ENCODE measurements at regions not wholly inside any gene's neighbourhood (a gene's known extent, or its start where the extent isn't known, plus 50 kb on each side); places are given as distances from the start of the nearest gene placed in this dataset.

- H3K4me3 ChIP-seq (ENCODE audit: low read length) = no peak overlapping the region
- no peaks in the 10 kb centered on the region for H3K4me1 ChIP-seq (ENCODE audit: control insufficient read depth, insufficient read depth, low read length)
- no CpG with 5 or more reads among the region's 7 CpGs for WGBS (ENCODE audit: insufficient coverage, insufficient read length)
- H3K27me3 ChIP-seq (ENCODE audit: control insufficient read depth, insufficient read depth, low read length) = no peaks in the 10 kb centered on the region
- H3K27ac ChIP-seq (ENCODE audit: low read length) = no peak overlapping the region
- DNase-seq (ENCODE audit: low read depth, low spot score) = no peak
- H3K36me3 ChIP-seq (ENCODE audit: control insufficient read depth, insufficient read depth, low read length) = no peaks in the 10 kb centered on the region
- H3K9me3 ChIP-seq (ENCODE audit: control insufficient read depth, insufficient read depth, low read length) = no peaks in the 10 kb centered on the region
These were observed 418.5 kb upstream of the CPEB2 start for GRCh38 chr4:14583752-14584151.

GRCh38 chr4:14592950-14593349, 409.3 kb upstream of the CPEB2 start:
- Histone ChIP-seq H3K27ac (ENCODE audit: low read length) (no peak overlapping the region), H3K4me3 (ENCODE audit: low read length) (no peak overlapping the region), H3K4me1 (ENCODE audit: control insufficient read depth, insufficient read depth, low read length) (no peaks in the 10 kb centered on the region), H3K27me3 (ENCODE audit: control insufficient read depth, insufficient read depth, low read length) (no peaks in the 10 kb centered on the region), H3K9me3 (ENCODE audit: control insufficient read depth, insufficient read depth, low read length) (no peaks in the 10 kb centered on the region), H3K36me3 (ENCODE audit: control insufficient read depth, insufficient read depth, low read length) (no peaks in the 10 kb centered on the region)
- WGBS (ENCODE audit: insufficient coverage, insufficient read length) = no CpG with 5 or more reads among the region's 2 CpGs
- no peak for DNase-seq (ENCODE audit: low read depth, low spot score)

- no CpG with 5 or more reads among the region's 4 CpGs for WGBS (ENCODE audit: insufficient coverage, insufficient read length)
These were observed 406.3 kb upstream of the CPEB2 start for GRCh38 chr4:14596028-14596427.

GRCh38 chr4:14596437-14596836, 405.8 kb upstream of the CPEB2 start:
- H3K27me3 ChIP-seq (ENCODE audit: control insufficient read depth, insufficient read depth, low read length) = no peaks in the 10 kb centered on the region
- H3K4me3 ChIP-seq (ENCODE audit: low read length) = no peak overlapping the region
- H3K36me3 ChIP-seq (ENCODE audit: control insufficient read depth, insufficient read depth, low read length) = no peaks in the 10 kb centered on the region
- WGBS (ENCODE audit: insufficient coverage, insufficient read length) = no CpG with 5 or more reads among the region's 2 CpGs
- no peak for DNase-seq (ENCODE audit: low read depth, low spot score)
- no peaks in the 10 kb centered on the region for H3K9me3 ChIP-seq (ENCODE audit: control insufficient read depth, insufficient read depth, low read length)
- H3K27ac ChIP-seq (ENCODE audit: low read length) = no peak overlapping the region
- H3K4me1 ChIP-seq (ENCODE audit: control insufficient read depth, insufficient read depth, low read length) = no peaks in the 10 kb centered on the region

More at GRCh38 chr4:14596028-14596427, 406.3 kb upstream of the CPEB2 start:
- no peak for DNase-seq (ENCODE audit: low read depth, low spot score)
- no peak overlapping the region for H3K27ac ChIP-seq (ENCODE audit: low read length)
- H3K4me3 ChIP-seq (ENCODE audit: low read length) = no peak overlapping the region
- no peaks in the 10 kb centered on the region for H3K4me1 ChIP-seq (ENCODE audit: control insufficient read depth, insufficient read depth, low read length)
- no peaks in the 10 kb centered on the region for H3K27me3 ChIP-seq (ENCODE audit: control insufficient read depth, insufficient read depth, low read length)
- no peaks in the 10 kb centered on the region for H3K9me3 ChIP-seq (ENCODE audit: control insufficient read depth, insufficient read depth, low read length)
- no peaks in the 10 kb centered on the region for H3K36me3 ChIP-seq (ENCODE audit: control insufficient read depth, insufficient read depth, low read length)

- no peak overlapping the region for H3K27ac ChIP-seq (ENCODE audit: low read length)
- WGBS (ENCODE audit: insufficient coverage, insufficient read length) = no CpG with 5 or more reads among the region's 2 CpGs
- DNase-seq (ENCODE audit: low read depth, low spot score) = no peak
- H3K4me1 ChIP-seq (ENCODE audit: control insufficient read depth, insufficient read depth, low read length) = no peaks in the 10 kb centered on the region
- no peaks in the 10 kb centered on the region for H3K9me3 ChIP-seq (ENCODE audit: control insufficient read depth, insufficient read depth, low read length)
- no peaks in the 10 kb centered on the region for H3K27me3 ChIP-seq (ENCODE audit: control insufficient read depth, insufficient read depth, low read length)
- no peak overlapping the region for H3K4me3 ChIP-seq (ENCODE audit: low read length)
- no peaks in the 10 kb centered on the region for H3K36me3 ChIP-seq (ENCODE audit: control insufficient read depth, insufficient read depth, low read length)
These were observed 405.4 kb upstream of the CPEB2 start for GRCh38 chr4:14596904-14597303.

- WGBS (ENCODE audit: insufficient coverage, insufficient read length) = no CpG with 5 or more reads among the region's 2 CpGs
These were observed 400.1 kb upstream of the CPEB2 start for GRCh38 chr4:14602206-14602605.

GRCh38 chr4:14607001-14607400, 395.3 kb upstream of the CPEB2 start:
- no peaks in the 10 kb centered on the region for H3K4me1 ChIP-seq (ENCODE audit: control insufficient read depth, insufficient read depth, low read length)
- H3K27me3 ChIP-seq (ENCODE audit: control insufficient read depth, insufficient read depth, low read length) = no peaks in the 10 kb centered on the region
- no peaks in the 10 kb centered on the region for H3K9me3 ChIP-seq (ENCODE audit: control insufficient read depth, insufficient read depth, low read length)
- H3K27ac ChIP-seq (ENCODE audit: low read length) = no peak overlapping the region
- H3K36me3 ChIP-seq (ENCODE audit: control insufficient read depth, insufficient read depth, low read length) = no peaks in the 10 kb centered on the region
- WGBS (ENCODE audit: insufficient coverage, insufficient read length) = no CpG with 5 or more reads among the region's 3 CpGs
- H3K4me3 ChIP-seq (ENCODE audit: low read length) = no peak overlapping the region
- no peak for DNase-seq (ENCODE audit: low read depth, low spot score)

More at GRCh38 chr4:14602206-14602605, 400.1 kb upstream of the CPEB2 start:
- Histone ChIP-seq H3K4me1 (ENCODE audit: control insufficient read depth, insufficient read depth, low read length) (no peaks in the 10 kb centered on the region), H3K27ac (ENCODE audit: low read length) (no peak overlapping the region), H3K27me3 (ENCODE audit: control insufficient read depth, insufficient read depth, low read length) (no peaks in the 10 kb centered on the region), H3K9me3 (ENCODE audit: control insufficient read depth, insufficient read depth, low read length) (no peaks in the 10 kb centered on the region), H3K36me3 (ENCODE audit: control insufficient read depth, insufficient read depth, low read length) (no peaks in the 10 kb centered on the region), H3K4me3 (ENCODE audit: low read length) (no peak overlapping the region)
- DNase-seq (ENCODE audit: low read depth, low spot score) = no peak

- DNase-seq (ENCODE audit: low read depth, low spot score) = no peak
- no peaks in the 10 kb centered on the region for H3K36me3 ChIP-seq (ENCODE audit: control insufficient read depth, insufficient read depth, low read length)
- WGBS (ENCODE audit: insufficient coverage, insufficient read length) = no CpG with 5 or more reads among the region's 2 CpGs
- H3K4me1 ChIP-seq (ENCODE audit: control insufficient read depth, insufficient read depth, low read length) = no peaks in the 10 kb centered on the region
- H3K27me3 ChIP-seq (ENCODE audit: control insufficient read depth, insufficient read depth, low read length) = no peaks in the 10 kb centered on the region
- H3K4me3 ChIP-seq (ENCODE audit: low read length) = no peak overlapping the region
- H3K27ac ChIP-seq (ENCODE audit: low read length) = no peak overlapping the region
- H3K9me3 ChIP-seq (ENCODE audit: control insufficient read depth, insufficient read depth, low read length) = no peaks in the 10 kb centered on the region
These were observed 394.7 kb upstream of the CPEB2 start for GRCh38 chr4:14607578-14607977.

GRCh38 chr4:14608630-14609029, 393.7 kb upstream of the CPEB2 start:
- no peak overlapping the region for H3K4me3 ChIP-seq (ENCODE audit: low read length)
- H3K27ac ChIP-seq (ENCODE audit: low read length) = no peak overlapping the region
- H3K9me3 ChIP-seq (ENCODE audit: control insufficient read depth, insufficient read depth, low read length) = no peaks in the 10 kb centered on the region
- no peaks in the 10 kb centered on the region for H3K4me1 ChIP-seq (ENCODE audit: control insufficient read depth, insufficient read depth, low read length)
- no peak for DNase-seq (ENCODE audit: low read depth, low spot score)
- no peaks in the 10 kb centered on the region for H3K27me3 ChIP-seq (ENCODE audit: control insufficient read depth, insufficient read depth, low read length)
- H3K36me3 ChIP-seq (ENCODE audit: control insufficient read depth, insufficient read depth, low read length) = no peaks in the 10 kb centered on the region

GRCh38 chr4:14614840-14615239, 387.4 kb upstream of the CPEB2 start:
- Histone ChIP-seq H3K27me3 (ENCODE audit: control insufficient read depth, insufficient read depth, low read length) (no peaks in the 10 kb centered on the region), H3K27ac (ENCODE audit: low read length) (no peak overlapping the region), H3K4me1 (ENCODE audit: control insufficient read depth, insufficient read depth, low read length) (no peaks in the 10 kb centered on the region), H3K9me3 (ENCODE audit: control insufficient read depth, insufficient read depth, low read length) (no peaks in the 10 kb centered on the region), H3K4me3 (ENCODE audit: low read length) (no peak overlapping the region), H3K36me3 (ENCODE audit: control insufficient read depth, insufficient read depth, low read length) (no peaks in the 10 kb centered on the region)
- no CpG with 5 or more reads among the region's 4 CpGs for WGBS (ENCODE audit: insufficient coverage, insufficient read length)
- no peak for DNase-seq (ENCODE audit: low read depth, low spot score)

- H3K27me3 ChIP-seq (ENCODE audit: control insufficient read depth, insufficient read depth, low read length) = no peaks in the 10 kb centered on the region
- no peak overlapping the region for H3K27ac ChIP-seq (ENCODE audit: low read length)
- no peak for DNase-seq (ENCODE audit: low read depth, low spot score)
- no peaks in the 10 kb centered on the region for H3K9me3 ChIP-seq (ENCODE audit: control insufficient read depth, insufficient read depth, low read length)
- no peak overlapping the region for H3K4me3 ChIP-seq (ENCODE audit: low read length)
- H3K36me3 ChIP-seq (ENCODE audit: control insufficient read depth, insufficient read depth, low read length) = no peaks in the 10 kb centered on the region
- no peaks in the 10 kb centered on the region for H3K4me1 ChIP-seq (ENCODE audit: control insufficient read depth, insufficient read depth, low read length)
- whole genome bisulfite sequencing (ENCODE audit: insufficient coverage, insufficient read length) = 100% methylated on average over 2 of the region's 3 CpGs
These were observed 386.6 kb upstream of the CPEB2 start for GRCh38 chr4:14615671-14616070.

Measured in iPS DF 6.9 (cell line).